AG04449 (cell line): ENCODE measurements at regions not wholly inside any gene's neighbourhood (a gene's known extent, or its start where the extent isn't known, plus 50 kb on each side); places are given as distances from the start of the nearest gene placed in this dataset.
"Not testable (repeated sequence)": the region's sequence is repeated elsewhere in the genome, so short reads cannot be mapped to it uniquely, and the experiment has no call there.

Experiments
- CTCF ChIA-PET: fragments of 350-600 bp; formaldehyde crosslinking; extraction: SDS; loops from one replicate; lab custom pipeline; 2021; ENCODE audit warnings: antibody characterized with exemption; lab: Yijun Ruan, JAX
- POLR2A ChIA-PET: fragments of 400-600, 350-600 bp; formaldehyde crosslinking; extraction: SDS; loops from one replicate; lab custom pipeline; 2020; ENCODE audit warnings: antibody characterized with exemption, inconsistent platforms; lab: Yijun Ruan, JAX
- DNase-seq: peaks from one replicate; pipeline ENCODE4 v3.0.0-alpha.2; 2010; ENCODE audit warnings: low read depth, low spot score
- H3K4me3 ChIP-seq: 2 replicates; pipeline ENCODE4 v1.5.1; 2011; ENCODE audit warnings: low read depth, mild to moderate bottlenecking, control low read depth, low read length

GRCh38 chr16:33984428-33984827, 525.0 kb downstream of the TP53TG3F start:
- DNase-seq, H3K4me3 ChIP-seq, CTCF ChIA-PET, POLR2A ChIA-PET: not testable (repeated sequence)

DNA sequence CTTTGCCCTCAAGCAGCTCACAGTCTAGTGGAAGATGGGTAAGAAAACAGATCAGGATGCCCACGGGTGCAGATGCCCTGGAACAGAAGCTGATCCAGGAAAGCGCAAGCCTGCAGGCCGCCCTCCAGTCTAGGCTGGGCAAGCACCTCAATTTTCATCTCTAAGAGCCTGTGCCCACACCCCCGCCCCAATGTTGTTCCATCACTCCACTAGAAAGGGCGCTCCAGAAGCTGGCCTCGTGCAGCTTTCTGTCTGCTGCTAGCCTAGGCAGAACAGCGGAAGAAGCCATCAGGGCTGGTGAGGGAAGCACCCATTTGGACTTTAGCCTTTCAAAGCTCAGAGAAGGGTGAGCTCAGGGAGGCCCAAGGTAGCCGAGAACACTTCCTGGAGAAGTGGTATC, 527.1 kb downstream of the TP53TG3F start:
- POLR2A ChIA-PET, DNase-seq, CTCF ChIA-PET, H3K4me3 ChIP-seq: not testable (repeated sequence)

GRCh38 chr16:33987348-33987963, 528.0 kb downstream of the TP53TG3F start:
- CTCF ChIA-PET, POLR2A ChIA-PET, H3K4me3 ChIP-seq, DNase-seq: not testable (repeated sequence)

- POLR2A ChIA-PET, CTCF ChIA-PET, H3K4me3 ChIP-seq, DNase-seq: not testable (repeated sequence)
These were observed 528.6 kb downstream of the TP53TG3F start for GRCh38 chr16:33988012-33988411.

DNA sequence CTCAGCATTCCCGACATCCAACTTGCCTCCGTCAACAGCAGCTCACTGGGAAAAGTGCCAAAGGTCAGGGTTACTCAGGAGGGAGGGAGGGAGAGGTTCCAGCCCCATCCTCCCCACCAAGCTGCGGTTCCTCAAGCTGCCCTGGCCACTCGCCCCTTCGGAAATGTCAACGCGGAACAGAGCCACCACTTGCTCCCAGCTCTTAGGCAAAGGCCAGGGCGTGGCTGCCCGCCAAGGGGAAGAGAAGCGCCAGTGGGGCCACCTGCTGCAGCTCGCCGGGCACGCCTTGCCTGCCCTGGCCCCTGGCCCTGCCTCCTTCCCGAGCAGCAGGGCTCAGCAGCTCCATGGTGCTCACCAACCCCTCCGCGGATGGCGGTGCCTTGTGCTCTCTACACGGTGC, 531.1 kb downstream of the TP53TG3F start:
- H3K4me3 ChIP-seq, CTCF ChIA-PET, POLR2A ChIA-PET, DNase-seq: not testable (repeated sequence)

GRCh38 chr16:33992513-33993177, 533.2 kb downstream of the TP53TG3F start:
- CTCF ChIA-PET, POLR2A ChIA-PET, DNase-seq, H3K4me3 ChIP-seq: not testable (repeated sequence)

GRCh38 chr16:33994207-33994606, 534.8 kb downstream of the TP53TG3F start:
- DNase-seq, H3K4me3 ChIP-seq, POLR2A ChIA-PET, CTCF ChIA-PET: not testable (repeated sequence)

- CTCF ChIA-PET, H3K4me3 ChIP-seq, POLR2A ChIA-PET, DNase-seq: not testable (repeated sequence)
These were observed 536.5 kb downstream of the TP53TG3F start for GRCh38 chr16:33995821-33996372.

DNA sequence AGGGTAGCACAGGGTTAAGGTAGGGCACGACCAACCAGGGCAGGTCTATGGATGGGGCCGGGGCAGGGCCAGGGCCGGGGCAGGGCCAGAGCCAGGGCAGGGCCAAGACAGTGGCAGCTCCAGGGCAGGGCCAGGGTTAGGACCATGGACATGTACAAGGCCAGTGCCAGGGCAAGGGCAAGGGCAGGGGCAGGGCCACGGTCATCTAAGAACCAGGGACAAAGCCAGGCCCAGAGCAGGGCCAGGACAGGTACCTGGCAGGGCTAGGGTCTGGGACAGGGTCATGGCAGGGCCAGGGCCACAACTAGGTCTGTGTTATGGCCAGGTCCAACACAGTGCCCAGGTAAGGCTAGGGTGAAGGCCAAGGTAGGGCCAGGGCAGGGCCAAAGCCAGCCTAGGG, 541.8 kb downstream of the TP53TG3F start:
- DNase-seq, H3K4me3 ChIP-seq, POLR2A ChIA-PET, CTCF ChIA-PET: not testable (repeated sequence)

DNA sequence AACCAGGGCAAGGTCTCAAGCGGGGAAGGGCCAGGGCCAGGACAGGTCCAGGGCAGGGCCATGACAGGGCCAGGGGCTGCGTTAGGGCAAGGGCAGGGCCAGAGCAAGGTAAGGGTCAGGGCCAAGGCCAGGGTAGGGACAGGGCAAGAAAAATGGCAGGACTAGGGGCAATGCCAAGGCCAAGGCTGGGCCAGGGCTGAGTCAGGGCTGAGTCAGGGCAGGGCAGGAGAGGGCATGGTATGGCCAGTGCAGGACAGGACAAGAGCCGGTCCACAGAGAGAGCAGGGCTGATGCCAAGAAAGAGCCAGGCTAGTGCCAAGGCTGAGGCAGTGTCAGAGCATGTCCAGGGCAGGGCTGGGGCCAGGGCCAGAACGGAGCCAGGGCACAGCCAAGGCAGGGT, 542.5 kb downstream of the TP53TG3F start:
- CTCF ChIA-PET, POLR2A ChIA-PET, H3K4me3 ChIP-seq, DNase-seq: not testable (repeated sequence)

GRCh38 chr16:34014841-34015820, 555.7 kb downstream of the TP53TG3F start:
- DNase-seq, POLR2A ChIA-PET, H3K4me3 ChIP-seq, CTCF ChIA-PET: not testable (repeated sequence)

DNA sequence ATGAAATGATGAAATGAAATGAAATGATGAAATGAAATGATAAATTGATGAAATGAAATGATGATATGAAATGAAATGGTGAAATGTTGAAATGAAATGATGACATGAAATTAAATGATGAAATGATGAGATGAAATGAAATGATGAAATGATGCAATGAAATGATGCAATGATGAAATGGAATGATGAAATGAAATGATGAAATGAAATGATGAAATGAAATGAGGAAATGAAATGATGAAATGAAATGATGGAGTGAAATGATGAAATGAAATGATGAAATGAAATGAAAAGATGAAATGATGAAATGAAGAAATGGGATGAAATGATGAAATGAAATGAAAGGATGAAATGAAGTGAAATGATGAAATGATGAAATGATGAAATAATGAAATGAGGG, 558.9 kb downstream of the TP53TG3F start:
- DNase-seq, H3K4me3 ChIP-seq, POLR2A ChIA-PET, CTCF ChIA-PET: not testable (repeated sequence)
